AG04449 (cell line): ENCODE measurements at regions not wholly inside any gene's neighbourhood (a gene's known extent, or its start where the extent isn't known, plus 50 kb on each side); places are given as distances from the start of the nearest gene placed in this dataset.

Source experiments
- CTCF ChIA-PET: fragments of 350-600 bp; formaldehyde crosslinking; extraction: SDS; loops from one replicate; lab custom pipeline; 2021; ENCODE audit warnings: antibody characterized with exemption; lab: Yijun Ruan, JAX
- POLR2A ChIA-PET: fragments of 400-600, 350-600 bp; formaldehyde crosslinking; extraction: SDS; loops from one replicate; lab custom pipeline; 2020; ENCODE audit warnings: antibody characterized with exemption, inconsistent platforms; lab: Yijun Ruan, JAX
- DNase-seq: peaks from one replicate; pipeline ENCODE4 v3.0.0-alpha.2; 2010; ENCODE audit warnings: low read depth, low spot score
- H3K4me3 ChIP-seq: 2 replicates; pipeline ENCODE4 v1.5.1; 2011; ENCODE audit warnings: low read depth, mild to moderate bottlenecking, control low read depth, low read length
- CTCF ChIP-seq: IDR thresholded peaks from one replicate; pipeline ENCODE4 v1.5.1; 2011; ENCODE audit warnings: mild to moderate bottlenecking, moderate library complexity, low read length, control low read depth, inconsistent platforms; ENCODE audit not compliant: insufficient read depth; ENCODE audit errors: missing control alignments

- no peak overlapping the region for H3K4me3 ChIP-seq
- ChIA-PET POLR2A (no interaction called here), CTCF (no interaction called here)
- TF ChIP-seq CTCF = no peak
- no peak for DNase-seq
Observed at GRCh38 chr5:163281512-163281911, 155.9 kb upstream of the CCNG1 start.

GRCh38 chr5:163293836-163294235, 143.6 kb upstream of the CCNG1 start:
- POLR2A ChIA-PET = no interaction called here
- no peak overlapping the region for H3K4me3 ChIP-seq
- no peak for TF ChIP-seq CTCF
- CTCF ChIA-PET = no interaction called here
- no peak for DNase-seq

- POLR2A ChIA-PET = no interaction called here
- DNase-seq = no peak
- CTCF ChIA-PET = no interaction called here
- no peak overlapping the region for H3K4me3 ChIP-seq
- TF ChIP-seq CTCF = no peak
Observed at GRCh38 chr5:163303718-163304117, 133.7 kb upstream of the CCNG1 start.

GRCh38 chr5:163305655-163306054, 131.7 kb upstream of the CCNG1 start:
- no peak overlapping the region for H3K4me3 ChIP-seq
- ChIA-PET POLR2A (no interaction called here), CTCF (interaction anchor here (0.8 to 1.6 kb wide), 2 partner anchors 103 to 104 kb away, joined by 3 to 8 read pairs; no protein-coding TSS in a partner anchor)
- TF ChIP-seq CTCF = no peak
- no peak for DNase-seq

- TF ChIP-seq CTCF = no peak
- DNase-seq = no peak
- POLR2A ChIA-PET = no interaction called here
- CTCF ChIA-PET = interaction anchor here (0.8 to 1.6 kb wide), 2 partner anchors 102 to 103 kb away, joined by 3 to 8 read pairs; no protein-coding TSS in a partner anchor
- H3K4me3 ChIP-seq = no peak overlapping the region
Observed at GRCh38 chr5:163306421-163306820, 131.0 kb upstream of the CCNG1 start.

- DNase-seq = no peak
- H3K4me3 ChIP-seq = no peak overlapping the region
- CTCF ChIA-PET = no interaction called here
- TF ChIP-seq CTCF = no peak
- POLR2A ChIA-PET = no interaction called here
Observed at GRCh38 chr5:163309914-163310313, 127.5 kb upstream of the CCNG1 start.
